ENCODE measurements at regions not wholly inside any gene's neighbourhood (a gene's known extent, or its start where the extent isn't known, plus 50 kb on each side); places are given as distances from the start of the nearest gene placed in this dataset.

- Histone ChIP-seq H3K4me3 (ENCODE audit: low read length) (no peak overlapping the region), H3K9ac (ENCODE audit: low read length) (peak overlapping the region; percentile 51), H3K9me2 (ENCODE audit: insufficient read depth, low read length) (no peaks in the 10 kb centered on the region), H3K27ac (ENCODE audit: low read length) (peak overlapping the region; percentile 90), H3K79me2 (replicated peaks; ENCODE audit: insufficient read depth, low read length) (no peaks in the 10 kb centered on the region), H2AFZ (ENCODE audit: low read depth, low read length) (no peak overlapping the region), H3K4me2 (ENCODE audit: low read length) (peak overlapping the region; percentile 30), H3K9me3 (ENCODE audit: low read length) (no peaks in the 10 kb centered on the region), H3K36me3 (ENCODE audit: insufficient read depth, low read length) (no peaks in the 10 kb centered on the region), H3K27me3 (ENCODE audit: insufficient read depth, low read depth, low read length) (no peaks in the 10 kb centered on the region), H4K20me1 (ENCODE audit: insufficient read depth) (no peaks in the 10 kb centered on the region), H3F3A (ENCODE audit: insufficient read depth, low read length, poor library complexity, severe bottlenecking) (peaks cover 3% of the 10 kb centered on the region)
- TF ChIP-seq TAF1 (IDR thresholded peaks at IDR 0.05; ENCODE audit: low read depth) (no peak), MXI1 (conservative IDR thresholded peaks at IDR 0.05; ENCODE audit: poor library complexity, severe bottlenecking) (no peak), REST (IDR thresholded peaks at IDR 0.05; ENCODE audit: borderline replicate concordance) (no peak), CTCF (IDR thresholded peaks at IDR 0.05; ENCODE audit: poor library complexity, severe bottlenecking) (no peak), RAD21 (conservative IDR thresholded peaks at IDR 0.05) (no peak), SMC3 (conservative IDR thresholded peaks at IDR 0.05; ENCODE audit: poor library complexity) (no peak), EP300 (conservative IDR thresholded peaks at IDR 0.05; ENCODE audit: poor library complexity, severe bottlenecking) (no peak), POLR2AphosphoS5 (IDR thresholded peaks at IDR 0.05) (no peak), EZH2 (IDR thresholded peaks at IDR 0.05; ENCODE audit: borderline replicate concordance, insufficient read depth, low read length, poor library complexity, severe bottlenecking) (no peak)
Measured at GRCh38 chr1:234746798-234747196, 136.8 kb upstream of the IRF2BP2 start.

- H3K4me2 ChIP-seq (ENCODE audit: low read length) = peak overlapping the region; percentile 30
- H3K27me3 ChIP-seq (ENCODE audit: insufficient read depth, low read depth, low read length) = no peaks in the 10 kb centered on the region
- no peaks in the 10 kb centered on the region for H3K36me3 ChIP-seq (ENCODE audit: insufficient read depth, low read length)
- H4K20me1 ChIP-seq (ENCODE audit: insufficient read depth) = no peaks in the 10 kb centered on the region
- H3F3A ChIP-seq (ENCODE audit: insufficient read depth, low read length, poor library complexity, severe bottlenecking) = peaks cover 3% of the 10 kb centered on the region
- no peaks in the 10 kb centered on the region for H3K79me2 ChIP-seq (replicated peaks; ENCODE audit: insufficient read depth, low read length)
- H3K9me3 ChIP-seq (ENCODE audit: low read length) = no peaks in the 10 kb centered on the region
- H3K27ac ChIP-seq (ENCODE audit: low read length) = peak overlapping the region; percentile 90
- H3K9ac ChIP-seq (ENCODE audit: low read length) = peak overlapping the region; percentile 51
- H3K9me2 ChIP-seq (ENCODE audit: insufficient read depth, low read length) = no peaks in the 10 kb centered on the region
- H3K4me3 ChIP-seq (ENCODE audit: low read length) = peak overlapping the region; percentile 27
- TF ChIP-seq EZH2 (IDR thresholded peaks at IDR 0.05; ENCODE audit: borderline replicate concordance, insufficient read depth, low read length, poor library complexity, severe bottlenecking) (no peak), CTCF (IDR thresholded peaks at IDR 0.05; ENCODE audit: poor library complexity, severe bottlenecking) (no peak), RAD21 (conservative IDR thresholded peaks at IDR 0.05) (peak; percentile 50), EP300 (conservative IDR thresholded peaks at IDR 0.05; ENCODE audit: poor library complexity, severe bottlenecking) (peak; percentile 78), POLR2AphosphoS5 (IDR thresholded peaks at IDR 0.05) (peak; percentile 89), TAF1 (IDR thresholded peaks at IDR 0.05; ENCODE audit: low read depth) (peak; percentile 74), MXI1 (conservative IDR thresholded peaks at IDR 0.05; ENCODE audit: poor library complexity, severe bottlenecking) (no peak), SMC3 (conservative IDR thresholded peaks at IDR 0.05; ENCODE audit: poor library complexity) (no peak), REST (IDR thresholded peaks at IDR 0.05; ENCODE audit: borderline replicate concordance) (peak; percentile 95)
- H2AFZ ChIP-seq (ENCODE audit: low read depth, low read length) = no peak overlapping the region
Measured at GRCh38 chr1:234745844-234746797, 136.1 kb upstream of the IRF2BP2 start.

Data from neural cell (in vitro differentiated cells).